ENCODE measurements at regions not wholly inside any gene's neighbourhood (a gene's known extent, or its start where the extent isn't known, plus 50 kb on each side); places are given as distances from the start of the nearest gene placed in this dataset.

GRCh38 chr18:2237706-2238105 lies 333.6 kb downstream of the METTL4 start:
- ChIA-PET POLR2A (no interaction called here), CTCF (interaction anchor here (1.1 kb wide), 1 partner anchor 133 kb away, joined by 3 read pairs; no protein-coding TSS in a partner anchor)
- H3K27ac Mint-ChIP-seq, result no peak overlapping the region
- H3K4me3 Mint-ChIP-seq, result no peak overlapping the region
- H3K9me3 Mint-ChIP-seq, result peaks cover 9% of the 10 kb centered on the region; the same call in 1 of the 2 replicates
- no peaks in the 10 kb centered on the region for H3K36me3 Mint-ChIP-seq
- ATAC-seq, result no peak
- no peaks in the 10 kb centered on the region for H3K4me1 Mint-ChIP-seq
- TF ChIP-seq E2F4 (CRISPR knock-in tag; IDR thresholded peaks at IDR 0.05; ENCODE audit: borderline replicate concordance, low read depth) (no peak), MAX (CRISPR knock-in tag; IDR thresholded peaks at IDR 0.05) (no peak)
- peaks cover 3% of the 10 kb centered on the region; the same call in 1 of the 2 replicates for H3K27me3 Mint-ChIP-seq (ENCODE audit: low read depth)
- no peak for DNase-seq (ENCODE audit: low spot score)

DNA sequence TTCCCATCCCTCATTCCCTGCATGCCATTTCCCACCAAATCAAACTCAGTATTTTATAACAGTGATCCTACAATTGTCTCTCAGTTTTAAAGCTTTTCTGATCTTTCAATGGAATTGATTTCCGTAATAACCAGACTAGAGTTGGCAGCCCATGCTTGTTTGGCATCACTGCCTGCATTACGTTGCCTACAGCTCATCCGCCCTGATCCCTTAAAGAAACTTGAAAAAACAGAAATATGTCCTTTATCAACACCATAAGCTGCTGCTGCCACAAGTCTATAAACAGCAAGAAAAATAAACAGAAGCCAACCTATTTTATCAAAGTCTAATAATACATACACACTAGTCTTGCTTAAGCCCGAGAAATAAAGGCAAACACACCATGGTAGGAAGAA lies 331.0 kb downstream of the METTL4 start:
- TF ChIP-seq USF1 (CRISPR knock-in tag; IDR thresholded peaks at IDR 0.05), result no peak
- no peak for TF ChIP-seq MAX (CRISPR knock-in tag; IDR thresholded peaks at IDR 0.05)
- no peak for TF ChIP-seq PRDM15 (CRISPR knock-in tag; IDR thresholded peaks at IDR 0.05)
- no peak for TF ChIP-seq HMGXB4 (CRISPR knock-in tag; IDR thresholded peaks at IDR 0.05)
- TF ChIP-seq IRF2 (CRISPR knock-in tag; IDR thresholded peaks at IDR 0.05; ENCODE audit: borderline replicate concordance, low read depth), result no peak
- no peak for TF ChIP-seq ETV6 (CRISPR knock-in tag; IDR thresholded peaks at IDR 0.05)
- H3K36me3 Mint-ChIP-seq, result peaks cover 13% of the 10 kb centered on the region; the same call in 1 of the 2 replicates
- peaks cover 29% of the 10 kb centered on the region for H3K9me3 Mint-ChIP-seq
- DNase-seq (ENCODE audit: low spot score) (no peak), ATAC-seq (no peak)
- ChIA-PET CTCF (no interaction called here), POLR2A (no interaction called here)
- no peak overlapping the region for H3K27ac Mint-ChIP-seq
- peaks cover 3% of the 10 kb centered on the region; the same call in 1 of the 2 replicates for H3K27me3 Mint-ChIP-seq (ENCODE audit: low read depth)
- peaks cover 15% of the 10 kb centered on the region for H3K4me1 Mint-ChIP-seq
- no peak overlapping the region for H3K4me3 Mint-ChIP-seq

- Mint-ChIP-seq H3K4me1 (peaks cover 35% of the 10 kb centered on the region), H3K9me3 (peaks cover 49% of the 10 kb centered on the region), H3K27ac (no peak overlapping the region), H3K27me3 (ENCODE audit: low read depth) (no peaks in the 10 kb centered on the region; the same call in 1 of the 2 replicates), H3K36me3 (peaks cover 29% of the 10 kb centered on the region), H3K4me3 (no peak overlapping the region)
- DNase-seq (ENCODE audit: low spot score) (no peak), ATAC-seq (peak; percentile 52; the same call in 1 of the 2 replicates)
- ChIA-PET CTCF (no interaction called here), POLR2A (no interaction called here)
- TF ChIP-seq ZNF121 (CRISPR knock-in tag; IDR thresholded peaks at IDR 0.05), result no peak
- no peak for TF ChIP-seq ATF1 (CRISPR knock-in tag; IDR thresholded peaks at IDR 0.05)
- TF ChIP-seq FOXJ3 (CRISPR knock-in tag; IDR thresholded peaks at IDR 0.05; ENCODE audit: borderline replicate concordance), result no peak
- TF ChIP-seq FOXP1 (CRISPR knock-in tag; IDR thresholded peaks at IDR 0.05; ENCODE audit: borderline replicate concordance), result no peak
- no peak for TF ChIP-seq OVOL2 (CRISPR knock-in tag; IDR thresholded peaks at IDR 0.05; ENCODE audit: borderline replicate concordance)
- TF ChIP-seq MAX (CRISPR knock-in tag; IDR thresholded peaks at IDR 0.05), result no peak
- no peak for TF ChIP-seq ZNF281 (CRISPR knock-in tag; IDR thresholded peaks at IDR 0.05)
- no peak for TF ChIP-seq PRDM15 (CRISPR knock-in tag; IDR thresholded peaks at IDR 0.05)
Measured at GRCh38 chr18:2244641-2245040, 326.7 kb downstream of the METTL4 start.

All from WTC11 (cell line).